ENCODE measurements at regions not wholly inside any gene's neighbourhood (a gene's known extent, or its start where the extent isn't known, plus 50 kb on each side); places are given as distances from the start of the nearest gene placed in this dataset.
"Not testable (repeated sequence)": the region's sequence is repeated elsewhere in the genome, so short reads cannot be mapped to it uniquely, and the experiment has no call there.

DNA sequence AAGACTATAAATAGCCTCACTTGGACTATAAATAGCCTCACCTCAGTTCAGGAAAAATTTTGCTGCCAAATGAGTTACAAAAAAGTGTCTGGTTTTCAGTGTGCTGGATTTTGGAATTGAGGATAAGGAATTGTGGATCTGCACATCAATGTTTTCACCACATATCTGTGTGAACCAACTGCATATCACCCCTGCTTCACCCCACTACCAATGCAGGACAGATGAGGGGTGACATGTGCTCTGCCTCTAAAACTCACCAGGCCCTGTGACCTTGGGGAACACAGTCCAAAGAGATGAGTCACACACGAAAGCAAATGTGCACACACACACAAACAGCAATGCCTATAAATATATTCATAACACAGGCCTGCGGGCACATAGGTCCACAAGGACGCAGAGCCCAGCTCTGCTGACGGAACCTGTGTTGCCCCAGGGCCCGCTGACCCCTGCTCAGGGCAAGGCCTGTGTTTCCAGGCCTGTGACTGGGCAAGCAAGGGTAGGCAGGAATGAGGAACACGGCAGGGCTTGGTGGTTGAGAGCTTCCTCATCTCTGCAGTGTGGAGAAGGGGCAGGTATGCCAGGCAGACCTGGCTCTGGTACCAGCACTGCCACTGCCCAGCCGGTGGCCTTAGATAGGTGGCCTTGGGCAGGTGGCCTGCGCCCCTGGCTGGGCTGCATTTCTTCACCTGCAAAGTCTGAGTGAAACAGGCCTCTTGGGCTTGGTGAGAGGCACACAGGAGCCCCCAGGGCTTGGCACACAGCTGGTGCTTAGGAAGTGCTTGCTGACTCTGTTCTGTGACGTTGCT lies 82.4 kb downstream of the ARL6IP4 start:
- DNase-seq (ENCODE audit: low read depth, low spot score), result no peak

DNA sequence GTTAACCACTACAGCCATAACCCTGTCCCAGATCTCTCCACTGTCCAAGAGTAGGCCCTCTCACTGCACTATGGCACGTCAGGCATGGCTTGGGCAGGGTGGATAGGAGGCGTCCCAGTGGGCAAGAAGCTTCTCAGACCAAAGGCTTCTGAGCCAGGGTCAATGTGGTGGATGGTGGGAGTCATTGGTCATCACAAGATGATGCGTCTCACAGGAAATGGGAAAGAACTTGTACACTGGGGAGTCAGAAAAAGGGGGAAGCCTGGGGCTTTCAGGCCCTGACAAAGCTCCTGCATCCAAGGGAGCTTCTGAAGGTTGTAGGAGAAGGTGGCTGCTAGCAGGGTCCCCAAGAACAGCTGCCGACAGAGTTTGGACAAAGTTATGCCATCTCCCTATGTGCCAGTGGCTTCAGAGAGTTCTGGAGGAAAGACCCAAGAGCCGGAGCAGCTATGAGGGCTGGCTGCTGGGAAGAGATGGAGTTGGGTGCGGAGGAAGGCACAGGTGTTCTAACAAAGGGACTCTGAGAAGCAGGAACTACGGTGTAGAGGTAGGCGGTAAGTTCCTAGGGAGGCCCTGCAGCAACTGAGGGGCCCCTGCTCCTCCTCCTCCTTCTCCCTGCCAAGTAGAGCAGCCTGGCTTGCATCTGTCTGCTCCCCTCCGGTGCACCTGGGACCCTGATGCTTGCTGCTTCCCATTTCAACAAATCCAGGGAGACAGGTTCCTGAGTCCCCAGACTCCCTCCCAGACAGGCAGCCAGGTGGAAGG lies 81.1 kb downstream of the ARL6IP4 start:
- no peak for DNase-seq (ENCODE audit: low read depth, low spot score)

DNA sequence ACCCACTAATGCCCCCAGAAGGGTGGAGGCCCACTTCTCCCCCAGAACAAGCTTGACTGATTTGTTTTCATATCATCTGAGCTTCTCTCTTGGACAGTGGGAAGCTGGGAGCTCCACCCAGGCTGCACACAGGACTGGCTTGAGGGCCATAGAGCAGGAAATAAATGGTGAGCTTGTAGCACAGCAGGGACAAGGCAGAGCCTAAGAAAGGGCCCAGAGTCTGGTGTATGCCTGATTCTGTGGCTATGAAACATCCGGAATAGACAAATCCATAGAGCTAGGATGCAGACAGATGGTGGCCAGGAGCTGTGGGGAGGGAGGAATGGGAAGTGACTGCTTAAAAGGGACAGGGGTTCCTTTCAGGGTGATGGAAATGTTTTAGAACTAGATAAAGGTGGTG lies 79.0 kb downstream of the ARL6IP4 start:
- DNase-seq (ENCODE audit: low read depth, low spot score), result no peak

GRCh38 chr12:123058980-123059379 lies 78.5 kb downstream of the ARL6IP4 start:
- no peak for DNase-seq (ENCODE audit: low read depth, low spot score)

DNA sequence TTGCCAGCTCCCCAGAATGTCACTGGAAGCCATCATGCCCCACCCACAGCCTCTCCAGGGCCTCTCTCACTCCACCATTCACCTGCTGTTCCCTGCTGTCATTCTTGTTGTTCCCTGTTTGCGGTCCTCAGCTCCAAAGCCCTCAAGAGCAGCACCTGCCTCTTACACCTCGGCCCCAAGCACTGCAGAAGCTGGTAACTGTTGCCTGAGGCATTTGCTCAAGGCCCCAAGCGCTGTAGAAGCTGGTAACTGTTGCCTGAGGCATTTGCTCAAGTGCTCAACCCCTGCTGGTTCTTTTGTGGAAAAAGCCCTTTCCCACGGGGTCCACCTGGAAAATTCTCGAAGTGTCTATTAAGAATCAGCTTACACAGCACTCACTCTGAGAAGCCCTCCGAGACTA lies 78.0 kb downstream of the ARL6IP4 start:
- no peak for DNase-seq (ENCODE audit: low read depth, low spot score)

GRCh38 chr12:123057513-123058265 lies 77.2 kb downstream of the ARL6IP4 start:
- DNase-seq (ENCODE audit: low read depth, low spot score), result no peak

DNA sequence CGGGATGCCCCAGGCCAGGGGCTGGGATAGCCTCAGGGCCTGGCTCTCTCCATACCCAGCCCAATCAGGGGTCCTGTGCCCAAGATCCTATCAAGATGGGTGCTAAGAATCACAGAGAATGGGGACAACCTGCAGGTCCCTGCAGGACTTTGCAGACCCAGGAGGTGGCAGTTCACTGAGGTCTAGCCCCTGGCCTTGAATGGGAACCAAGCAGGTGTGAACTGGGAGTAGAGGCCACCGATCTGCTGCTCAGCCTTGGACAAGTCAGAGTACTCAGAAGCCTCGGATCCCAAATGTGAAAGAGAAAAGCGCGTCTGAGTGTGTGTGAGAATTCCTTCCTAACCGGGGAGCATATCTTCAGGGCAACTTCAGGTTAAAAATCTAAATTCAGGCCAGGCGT lies 76.2 kb downstream of the ARL6IP4 start:
- DNase-seq (ENCODE audit: low read depth, low spot score), result no peak

DNA sequence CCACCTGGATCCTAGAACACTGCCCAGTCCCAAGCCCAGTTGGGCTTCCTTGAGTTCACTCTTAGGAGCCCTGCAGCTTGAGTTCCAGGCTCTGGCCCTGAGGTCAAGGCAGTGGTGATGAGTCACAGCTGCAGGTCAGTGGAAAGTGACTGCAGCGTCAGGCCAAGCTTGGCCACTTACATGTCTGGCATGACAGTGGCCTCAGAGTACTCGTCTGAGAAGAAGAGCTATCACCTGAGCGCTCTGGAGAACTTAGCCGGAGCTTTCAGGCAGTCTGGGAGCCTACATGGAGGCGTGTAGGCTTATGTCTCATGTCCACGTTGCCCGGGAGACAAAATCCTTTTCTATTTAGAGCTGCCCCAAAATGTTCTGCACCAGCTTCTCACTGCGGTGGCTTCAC lies 75.6 kb downstream of the ARL6IP4 start:
- DNase-seq (ENCODE audit: low read depth, low spot score), result no peak

GRCh38 chr12:123055281-123055766 lies 74.8 kb downstream of the ARL6IP4 start:
- no peak for DNase-seq (ENCODE audit: low read depth, low spot score)

DNA sequence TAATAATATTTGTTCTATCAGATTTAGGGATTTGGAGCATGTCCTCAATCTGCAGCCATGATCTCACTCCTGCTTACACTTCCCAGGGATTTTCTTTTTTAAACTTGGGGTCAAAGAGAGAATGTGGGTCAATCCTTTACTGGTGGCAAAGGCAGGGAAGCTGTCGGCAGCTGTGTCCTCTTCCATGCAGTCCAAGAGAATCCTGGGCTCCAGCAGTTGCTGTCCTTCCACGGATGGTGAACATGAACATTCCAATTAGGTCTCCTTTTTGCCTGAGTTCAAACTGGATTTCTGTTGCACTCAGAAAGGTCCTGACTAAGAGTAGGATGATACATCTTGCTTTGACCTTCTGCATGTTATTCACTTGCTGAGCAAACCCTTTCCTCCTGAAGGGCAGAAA lies 73.9 kb downstream of the ARL6IP4 start:
- no peak for DNase-seq (ENCODE audit: low read depth, low spot score)

DNA sequence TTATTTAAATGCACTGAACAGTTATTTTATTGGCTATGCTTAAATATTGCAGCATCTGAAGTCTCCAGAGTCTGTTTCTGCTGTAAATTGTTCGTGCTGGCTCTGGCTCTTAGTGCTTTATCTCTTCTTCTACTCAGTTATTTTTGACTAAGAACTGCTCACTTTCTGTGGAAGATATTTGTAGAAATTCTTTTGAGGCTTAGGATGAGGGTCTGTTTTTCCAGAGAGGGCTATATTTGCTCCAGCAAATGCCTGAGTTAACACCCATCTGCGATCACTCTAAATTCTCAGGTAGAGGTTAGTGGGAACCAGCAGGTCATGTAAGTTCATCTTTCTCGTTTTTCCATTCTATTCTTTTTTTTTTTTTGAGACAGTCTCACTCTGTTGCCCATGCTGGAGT lies 71.1 kb downstream of the ARL6IP4 start:
- no peak for DNase-seq (ENCODE audit: low read depth, low spot score)

GRCh38 chr12:123050913-123051312 lies 70.4 kb downstream of the ARL6IP4 start:
- no peak for DNase-seq (ENCODE audit: low read depth, low spot score)

DNA sequence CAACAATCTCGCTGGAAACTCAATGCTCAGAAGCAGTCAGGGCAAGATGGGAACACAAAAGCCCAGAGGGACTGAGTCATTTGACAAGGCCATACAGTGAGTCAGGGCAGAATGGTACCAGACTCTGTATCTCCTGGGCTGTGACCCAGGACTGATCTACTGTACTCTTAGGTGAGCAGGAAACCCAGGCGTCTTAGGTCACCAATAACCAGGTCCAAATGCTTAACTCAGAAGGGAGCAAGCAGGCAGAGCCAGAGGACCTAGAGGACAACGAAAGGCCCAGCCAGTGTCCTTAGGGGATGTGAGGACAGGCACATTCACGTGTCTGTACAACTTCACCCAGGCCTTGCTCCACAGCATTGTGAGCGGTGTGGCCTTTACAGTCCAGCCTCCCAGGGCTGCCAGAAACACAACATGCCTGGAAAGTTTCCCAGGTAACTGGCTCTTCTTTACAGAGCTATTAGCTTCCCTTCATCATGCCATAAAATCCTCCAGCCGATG lies 69.9 kb downstream of the ARL6IP4 start:
- DNase-seq (ENCODE audit: low read depth, low spot score), result no peak

DNA sequence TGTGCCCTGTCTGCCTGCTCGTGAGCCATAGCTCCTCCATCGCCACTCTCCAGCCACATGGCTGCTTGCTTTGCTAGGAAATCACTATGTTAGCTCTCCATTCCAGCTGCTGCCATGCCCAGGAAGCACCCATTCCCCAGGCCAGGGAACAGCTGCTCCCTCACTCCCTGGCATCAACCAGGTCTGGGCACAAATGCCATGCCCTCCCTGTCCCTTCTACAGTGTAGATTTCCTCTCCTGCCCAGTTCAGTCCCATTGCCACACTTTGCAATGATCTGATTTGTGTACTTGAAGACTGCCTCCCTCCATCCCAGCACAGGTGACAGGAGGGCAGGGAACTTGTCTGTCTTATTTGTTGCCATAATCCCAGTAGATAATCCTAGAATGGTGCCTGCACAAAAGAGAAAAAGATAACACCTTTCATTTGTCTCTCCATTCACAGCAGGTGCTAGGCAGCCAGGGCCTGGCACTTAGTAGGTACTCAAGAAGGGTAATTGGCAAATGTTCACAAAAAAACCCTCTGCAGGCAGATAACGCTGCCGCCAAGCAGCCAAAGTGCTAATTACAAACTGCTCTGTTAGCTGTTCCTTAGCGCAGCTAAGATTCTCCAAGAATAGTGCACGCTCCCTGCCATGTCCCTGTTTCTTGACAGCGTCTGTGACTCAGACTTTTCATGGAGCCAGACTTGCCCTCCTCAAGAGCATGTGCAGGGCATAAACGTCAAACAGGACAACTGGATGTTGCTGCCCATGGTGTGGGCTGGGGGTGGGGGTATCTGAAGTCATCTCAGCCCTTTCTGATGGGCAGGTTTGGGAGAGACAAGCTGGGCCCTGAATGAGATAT lies 69.1 kb downstream of the ARL6IP4 start:
- DNase-seq (ENCODE audit: low read depth, low spot score), result no peak

DNA sequence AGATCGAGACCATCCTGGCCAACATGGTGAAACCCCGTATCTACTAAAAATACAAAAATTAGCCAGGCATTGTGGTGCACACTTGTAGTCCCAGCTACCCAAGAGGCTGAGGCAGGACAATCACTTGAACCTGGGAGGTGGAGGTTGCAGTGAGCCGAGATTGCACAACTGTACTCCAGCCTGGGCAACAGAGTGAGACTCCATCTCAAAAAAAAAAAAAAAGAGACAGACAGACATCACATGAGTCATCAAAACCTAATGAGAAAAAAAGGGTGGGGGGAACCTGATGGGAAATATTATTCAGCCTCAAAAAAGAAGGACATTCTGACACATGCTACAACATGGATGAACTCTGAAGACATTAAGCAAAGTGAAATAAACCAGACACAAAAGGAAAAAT lies 67.4 kb downstream of the ARL6IP4 start:
- DNase-seq (ENCODE audit: low read depth, low spot score), result not testable (repeated sequence)

DNA sequence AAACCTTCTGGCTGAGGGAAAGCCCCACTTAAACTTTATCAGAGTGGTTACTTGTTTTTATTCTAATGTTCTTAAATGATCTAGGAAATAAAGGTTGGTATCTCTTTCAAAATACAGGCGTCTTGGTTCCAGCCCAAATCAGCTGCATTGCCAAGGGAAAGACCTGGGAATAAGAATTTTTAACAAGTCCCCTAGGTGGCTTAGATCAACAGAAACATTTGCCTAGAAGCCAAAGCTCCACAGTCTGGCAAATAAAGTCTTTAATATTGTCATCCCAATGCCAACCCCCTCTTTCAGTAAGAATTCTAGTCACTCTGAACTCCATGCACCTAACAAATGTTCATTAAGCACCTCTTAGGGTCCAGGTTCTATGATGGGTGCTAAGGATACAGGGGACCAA lies 66.8 kb downstream of the ARL6IP4 start:
- no peak for DNase-seq (ENCODE audit: low read depth, low spot score)

DNA sequence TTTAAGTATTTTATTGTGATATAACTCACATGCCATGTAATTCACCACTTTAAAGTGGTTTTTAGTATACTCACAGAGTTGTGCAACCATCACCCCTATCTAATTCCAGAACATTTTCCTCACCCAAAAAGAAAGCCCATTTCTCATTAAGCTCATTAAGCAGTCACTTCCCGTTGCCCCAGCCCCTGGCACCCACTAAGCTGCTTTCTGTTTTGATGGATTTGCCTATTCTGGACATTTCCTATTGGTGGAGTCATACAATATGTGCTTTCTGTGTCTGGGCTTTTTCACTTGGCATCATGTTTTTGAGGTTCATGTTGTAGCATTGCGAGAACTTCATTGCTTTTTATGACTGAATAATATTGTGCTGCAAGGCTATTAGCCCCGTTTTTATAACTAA lies 66.0 kb downstream of the ARL6IP4 start:
- no peak for DNase-seq (ENCODE audit: low read depth, low spot score)

DNA sequence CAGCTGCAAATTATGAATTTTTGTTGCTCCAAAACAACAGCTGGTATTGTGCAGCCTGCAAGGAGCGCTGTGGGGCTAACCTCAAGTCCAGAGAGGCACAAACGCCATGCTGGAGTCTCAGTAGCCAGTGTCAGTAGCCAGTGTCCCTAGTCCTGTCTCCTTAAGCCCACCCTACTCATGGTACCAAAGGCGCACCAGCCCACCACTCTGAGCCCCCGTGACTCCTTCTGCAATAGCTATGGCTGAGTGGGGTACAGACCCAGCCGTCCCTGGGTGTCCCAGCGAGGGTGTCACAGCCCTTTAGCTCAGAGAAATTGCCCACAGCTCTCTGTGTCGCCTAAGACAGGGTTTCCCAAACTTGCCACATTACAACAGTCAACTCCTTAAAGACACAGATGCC lies 65.2 kb downstream of the ARL6IP4 start:
- no peak for DNase-seq (ENCODE audit: low read depth, low spot score)

DNA sequence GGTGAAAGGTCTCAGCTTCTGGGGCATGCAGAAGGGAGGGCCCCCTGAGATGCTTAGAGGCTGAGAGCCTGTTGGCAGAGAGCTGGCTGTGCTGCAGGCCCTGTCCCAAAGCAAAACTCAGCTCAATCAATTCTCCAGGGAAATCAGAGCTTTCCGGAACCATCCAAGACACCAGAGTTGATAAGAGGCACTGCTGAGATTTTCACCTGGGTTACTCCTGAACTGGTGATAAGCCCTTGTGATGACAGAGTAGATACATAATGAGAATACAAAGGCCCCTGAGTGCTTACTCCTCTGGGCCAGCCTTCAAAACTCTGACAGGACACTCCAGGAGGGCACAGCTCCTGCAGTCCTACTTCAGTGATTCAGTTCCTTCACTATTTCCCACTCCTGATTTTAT lies 63.9 kb downstream of the ARL6IP4 start:
- no peak for DNase-seq (ENCODE audit: low read depth, low spot score)

GRCh38 chr12:123043536-123044001 lies 63.1 kb downstream of the ARL6IP4 start:
- DNase-seq (ENCODE audit: low read depth, low spot score), result peak; percentile 37

DNA sequence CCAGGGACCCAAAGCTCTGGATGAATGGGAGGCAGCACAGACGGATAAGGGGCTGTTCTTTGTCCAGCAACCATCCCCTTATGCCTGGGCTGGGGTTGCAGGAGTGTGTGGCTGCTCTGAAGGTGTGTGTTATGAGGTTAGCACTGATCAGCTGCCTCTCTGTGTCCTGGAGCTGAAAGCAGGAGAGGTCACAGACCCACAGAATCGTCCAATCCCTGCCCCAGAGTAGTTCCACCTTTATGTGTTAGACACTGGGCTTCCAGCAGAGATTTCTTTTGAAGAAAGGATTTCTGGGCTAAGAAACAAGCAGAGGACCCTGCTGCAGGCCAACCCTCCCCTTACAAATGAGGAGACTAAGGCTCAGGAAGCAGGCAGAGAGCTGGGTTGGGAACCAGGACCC lies 62.4 kb downstream of the ARL6IP4 start:
- no peak for DNase-seq (ENCODE audit: low read depth, low spot score)
